Kasumi-1 (cell line): ENCODE measurements at regions not wholly inside any gene's neighbourhood (a gene's known extent, or its start where the extent isn't known, plus 50 kb on each side); places are given as distances from the start of the nearest gene placed in this dataset.
A peak's percentile ranks its signal among the peaks of the same experiment; 100 is the strongest.

Experiments used
- DNase-seq, 2 experiments: peaks; one replicate each; lab custom pipeline; 2025; lab: John Stamatoyannopoulos, UW

DNA sequence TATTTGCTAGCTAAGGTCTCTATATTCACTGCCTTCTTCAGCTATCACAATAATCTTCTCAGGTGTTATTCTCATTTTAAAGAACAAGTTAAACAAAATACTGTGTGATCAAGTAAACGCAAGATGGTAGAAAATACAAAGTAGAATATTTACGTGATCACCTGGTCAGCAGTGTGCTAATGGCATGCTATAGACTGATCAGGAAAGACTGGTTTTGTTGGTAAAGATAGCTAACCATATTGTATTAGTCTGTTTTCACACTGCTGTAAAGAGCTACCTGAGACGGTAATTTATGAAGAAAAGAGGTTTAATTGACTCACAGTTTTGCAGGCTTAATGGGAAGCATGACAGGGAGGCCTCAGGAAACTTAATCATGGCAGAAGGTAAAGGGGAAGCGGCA, 50.4 kb downstream of the ZBTB38 start:
- no peak for DNase-seq

GRCh38 chr3:141419946-141420345, 51.6 kb downstream of the ZBTB38 start:
- no peak for DNase-seq

GRCh38 chr3:141421186-141421585, 52.9 kb downstream of the ZBTB38 start:
- no peak for DNase-seq

DNA sequence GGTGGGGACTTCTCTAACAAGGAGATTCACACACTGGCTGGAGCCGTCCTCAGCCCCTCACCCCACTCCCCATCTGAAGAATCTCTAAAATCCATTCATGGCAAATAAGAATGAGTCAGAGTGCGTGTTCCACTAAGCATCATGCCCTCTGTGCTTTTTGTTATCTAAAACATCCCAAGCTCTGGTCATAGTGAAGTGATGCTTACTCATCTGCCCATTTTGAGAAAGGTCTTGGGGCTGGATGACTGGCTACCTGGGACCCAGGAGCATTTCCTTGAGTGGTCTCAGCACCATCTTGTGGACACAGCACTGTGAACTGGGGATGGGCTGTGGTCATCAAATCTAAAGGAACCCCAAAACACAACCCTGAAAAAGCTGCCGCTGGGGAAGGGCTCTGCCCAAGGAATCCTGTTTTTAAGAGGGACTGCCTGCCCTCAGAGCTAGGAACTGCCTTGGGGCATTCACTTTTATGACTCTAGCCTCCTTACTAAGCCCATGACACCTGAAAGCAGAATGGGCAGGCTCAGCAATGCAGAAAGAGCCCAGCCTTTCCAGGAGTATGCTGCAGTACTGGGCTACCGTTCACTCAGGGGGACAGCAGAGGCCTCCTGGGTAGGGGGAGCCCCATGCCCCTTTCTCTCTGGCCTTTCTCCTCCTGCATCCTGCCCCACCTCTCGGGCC, 53.5 kb downstream of the ZBTB38 start:
- DNase-seq = no peak

DNA sequence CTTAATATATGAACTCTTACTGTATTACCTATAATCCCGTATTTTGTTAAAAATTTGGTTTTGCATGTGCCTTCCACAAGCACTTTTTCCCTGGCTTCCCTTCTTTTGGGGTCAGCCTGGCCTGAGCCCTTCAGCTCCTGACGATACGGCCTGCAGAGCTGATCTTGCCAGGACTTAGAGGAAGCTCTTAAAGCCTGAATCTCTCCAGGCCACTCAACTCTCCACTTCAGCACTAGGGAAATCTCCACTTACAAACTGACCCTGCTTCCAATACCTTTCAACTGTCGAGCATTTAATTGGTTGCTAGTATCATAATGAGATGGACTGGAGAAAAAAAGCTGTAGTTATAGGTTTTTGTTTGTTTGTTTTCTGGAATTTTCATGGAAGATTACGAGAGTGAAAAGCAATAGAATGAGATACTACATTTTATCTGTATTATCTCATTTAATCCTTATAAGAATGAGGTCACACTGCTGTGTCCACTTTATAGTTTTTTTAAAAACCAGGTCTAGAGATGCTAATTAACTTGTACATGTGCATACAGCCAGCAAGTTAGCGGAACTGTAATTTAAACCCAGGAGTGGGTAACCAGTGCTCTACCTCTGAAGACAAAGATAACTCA, 54.8 kb downstream of the ZBTB38 start:
- DNase-seq = no peak

GRCh38 chr3:141425523-141426233, 57.4 kb downstream of the ZBTB38 start:
- no peak for DNase-seq

DNA sequence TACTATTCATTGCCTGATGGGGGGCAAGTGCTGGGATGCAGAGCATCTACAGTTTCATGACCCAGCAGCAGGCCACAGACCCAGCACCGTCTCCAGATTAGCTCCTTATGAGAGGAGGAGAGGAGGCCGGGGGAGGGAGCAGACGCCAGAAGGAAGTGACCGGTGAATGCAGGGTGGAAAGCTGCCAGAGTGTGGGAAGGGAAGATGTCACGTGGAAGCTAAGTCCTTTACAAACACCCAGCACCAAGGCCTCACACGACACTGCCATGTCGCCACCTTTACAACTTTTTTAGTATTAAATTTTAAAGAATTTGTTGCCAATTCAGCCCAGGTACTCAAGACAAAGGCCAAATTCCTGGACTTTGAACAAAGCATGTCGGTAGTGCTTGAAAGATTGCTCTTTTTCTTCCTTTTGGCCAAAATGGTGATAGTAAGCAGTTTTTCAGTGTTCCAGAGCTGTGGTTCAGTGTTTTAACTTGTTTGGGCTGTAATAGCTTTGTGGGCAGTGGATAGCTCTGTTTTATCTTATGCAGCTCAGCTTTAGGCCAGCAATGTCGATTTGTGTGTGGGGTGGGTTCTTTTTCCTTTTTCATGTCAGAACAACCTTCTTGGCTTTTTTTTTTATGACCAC, 58.2 kb downstream of the ZBTB38 start:
- DNase-seq = peak; percentile 40 to 44

GRCh38 chr3:141427764-141428163, 59.1 kb upstream of the RASA2 start:
- no peak for DNase-seq

GRCh38 chr3:141429371-141430035, 57.3 kb upstream of the RASA2 start:
- DNase-seq = no peak

DNA sequence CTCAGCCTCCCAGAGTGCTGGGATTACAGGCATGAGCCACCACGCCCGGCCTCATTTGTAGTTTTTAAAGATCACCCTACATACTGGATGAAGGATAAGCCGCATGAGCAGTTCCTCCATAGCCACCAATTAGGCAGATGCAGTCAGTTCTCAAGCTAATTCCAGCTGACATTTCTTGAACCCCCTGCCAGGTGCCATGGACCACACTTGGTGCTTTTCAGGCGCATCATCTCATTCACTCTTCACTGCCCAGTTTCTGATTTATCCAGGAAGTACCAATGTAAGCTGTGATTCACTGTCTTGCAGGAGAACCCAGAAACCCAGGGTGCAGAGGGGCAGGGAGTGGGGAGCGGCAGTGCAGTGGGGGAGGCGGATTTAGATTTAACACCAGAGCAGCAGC, 56.5 kb upstream of the RASA2 start:
- DNase-seq = no peak

- no peak for DNase-seq
Measured at GRCh38 chr3:141431411-141432378, 55.1 kb upstream of the RASA2 start.

- no peak for DNase-seq
Measured at GRCh38 chr3:141432904-141433303, 53.9 kb upstream of the RASA2 start.

GRCh38 chr3:141434255-141434654, 52.6 kb upstream of the RASA2 start:
- no peak for DNase-seq

DNA sequence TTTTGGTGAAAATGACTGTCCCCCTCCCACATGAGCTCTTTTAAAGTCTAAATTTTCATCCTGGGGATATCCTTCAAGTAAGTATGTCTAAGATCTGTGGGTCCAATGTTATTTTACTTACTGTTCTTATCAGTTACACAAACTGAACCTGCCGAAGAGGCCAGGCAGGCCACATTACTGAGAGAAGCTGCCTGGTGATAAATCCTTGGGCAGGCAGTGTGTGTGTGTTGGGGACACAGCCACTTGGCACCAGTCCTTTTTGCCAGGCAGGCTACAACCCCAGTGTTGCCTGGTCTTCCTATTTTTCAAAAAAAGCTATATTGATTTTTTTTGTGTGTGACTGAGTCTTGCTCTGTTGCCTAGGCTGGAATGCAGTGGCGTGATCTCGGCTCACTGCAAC, 50.6 kb upstream of the RASA2 start:
- DNase-seq = no peak
